Fibroblast of lung (primary cell): ENCODE measurements at regions not wholly inside any gene's neighbourhood (a gene's known extent, or its start where the extent isn't known, plus 50 kb on each side); places are given as distances from the start of the nearest gene placed in this dataset.

Experiments
- CTCF ChIP-seq, 2 donors: IDR thresholded peaks in 1 of 2; conservative IDR thresholded peaks in 1 of 2; 1 replicate in 1 of 2; 2 replicates in 1 of 2; pipeline ENCODE4 v1.5.1; 2011 to 2012; ENCODE audit warnings: low read length in 2 of 2, control low read depth in 1 of 2, inconsistent platforms in 1 of 2, low read depth in 1 of 2, mild to moderate bottlenecking in 1 of 2
- EZH2 ChIP-seq: IDR thresholded peaks from 2 replicates; pipeline ENCODE4 v1.5.1; 2012; ENCODE audit warnings: low read length, control low read depth, mild to moderate bottlenecking; ENCODE audit errors: missing control alignments

GRCh38 chr17:79529661-79530081, 81.2 kb downstream of the RBFOX3 start:
- TF ChIP-seq CTCF (conservative IDR thresholded peaks at IDR 0.05 in 1 of 2, IDR thresholded peaks at IDR 0.05 in 1 of 2; ENCODE audit: low read depth in 1 of 2, low read length in 2 of 2) (no peak), EZH2 (no peak)
